ENCODE measurements at regions not wholly inside any gene's neighbourhood (a gene's known extent, or its start where the extent isn't known, plus 50 kb on each side); places are given as distances from the start of the nearest gene placed in this dataset.

- H3K4me1 Mint-ChIP-seq (ENCODE audit: low read depth, unreplicated experiment): no peaks in the 10 kb centered on the region
- H3K27me3 Mint-ChIP-seq (ENCODE audit: low read depth, unreplicated experiment): peaks cover 42% of the 10 kb centered on the region
- no peak for DNase-seq (ENCODE audit: low read depth)
- Histone ChIP-seq H2AFZ (ENCODE audit: low read depth, low read length) (no peak overlapping the region), H3K4me1 (ENCODE audit: insufficient read depth, low read length) (no peaks in the 10 kb centered on the region), H3K9ac (ENCODE audit: low read length) (no peak overlapping the region), H3K79me2 (ENCODE audit: insufficient read depth, low read length) (no peaks in the 10 kb centered on the region), H3K27me3 (ENCODE audit: insufficient read depth, low read length) (no peaks in the 10 kb centered on the region), H3K4me3 (ENCODE audit: insufficient read depth, low read depth, low read length) (no peak overlapping the region), H3K27ac (ENCODE audit: low read depth, low read length) (no peak overlapping the region), H4K20me1 (ENCODE audit: insufficient read depth, low read length) (no peaks in the 10 kb centered on the region), H3K4me2 (ENCODE audit: low read length) (no peak overlapping the region), H3K9me3 (ENCODE audit: insufficient read depth, low read depth, low read length) (peaks cover 6% of the 10 kb centered on the region), H3K36me3 (ENCODE audit: insufficient read depth, low read length) (no peaks in the 10 kb centered on the region)
- peaks cover 14% of the 10 kb centered on the region for H3K9me3 Mint-ChIP-seq (ENCODE audit: unreplicated experiment)
- TF ChIP-seq CTCF (IDR thresholded peaks at IDR 0.05; ENCODE audit: insufficient read depth, low read depth, low read length): no peak
- TF ChIP-seq EZH2 (IDR thresholded peaks at IDR 0.05; ENCODE audit: insufficient read depth, low read length): no peak
- no peak for FAIRE-seq
- no peak overlapping the region for H3K27ac Mint-ChIP-seq (ENCODE audit: unreplicated experiment)
- no peak overlapping the region for H3K4me3 Mint-ChIP-seq (ENCODE audit: unreplicated experiment)
- no peaks in the 10 kb centered on the region for H3K36me3 Mint-ChIP-seq (ENCODE audit: low read depth, unreplicated experiment)
These were observed 73.8 kb upstream of the RTL6 start for GRCh38 chr22:44571566-44572413.

- Mint-ChIP-seq H3K4me3 (ENCODE audit: unreplicated experiment) (no peak overlapping the region), H3K9me3 (ENCODE audit: unreplicated experiment) (peaks cover 18% of the 10 kb centered on the region), H3K36me3 (ENCODE audit: low read depth, unreplicated experiment) (no peaks in the 10 kb centered on the region), H3K27me3 (ENCODE audit: low read depth, unreplicated experiment) (peaks cover 34% of the 10 kb centered on the region), H3K4me1 (ENCODE audit: low read depth, unreplicated experiment) (no peaks in the 10 kb centered on the region), H3K27ac (ENCODE audit: unreplicated experiment) (no peak overlapping the region)
- H4K20me1 ChIP-seq (ENCODE audit: insufficient read depth, low read length): no peaks in the 10 kb centered on the region
- no peak overlapping the region for H3K9ac ChIP-seq (ENCODE audit: low read length)
- H3K4me2 ChIP-seq (ENCODE audit: low read length): no peak overlapping the region
- H3K4me3 ChIP-seq (ENCODE audit: insufficient read depth, low read depth, low read length): no peak overlapping the region
- H3K27ac ChIP-seq (ENCODE audit: low read depth, low read length): no peak overlapping the region
- H3K4me1 ChIP-seq (ENCODE audit: insufficient read depth, low read length): no peaks in the 10 kb centered on the region
- DNase-seq (ENCODE audit: low read depth) (no peak), FAIRE-seq (no peak)
- H3K36me3 ChIP-seq (ENCODE audit: insufficient read depth, low read length): no peaks in the 10 kb centered on the region
- no peaks in the 10 kb centered on the region for H3K27me3 ChIP-seq (ENCODE audit: insufficient read depth, low read length)
- peaks cover 6% of the 10 kb centered on the region for H3K9me3 ChIP-seq (ENCODE audit: insufficient read depth, low read depth, low read length)
- H3K79me2 ChIP-seq (ENCODE audit: insufficient read depth, low read length): no peaks in the 10 kb centered on the region
- TF ChIP-seq EZH2 (IDR thresholded peaks at IDR 0.05; ENCODE audit: insufficient read depth, low read length): no peak
- no peak for TF ChIP-seq CTCF (IDR thresholded peaks at IDR 0.05; ENCODE audit: insufficient read depth, low read depth, low read length)
- no peak overlapping the region for H2AFZ ChIP-seq (ENCODE audit: low read depth, low read length)
These were observed 72.7 kb upstream of the RTL6 start for GRCh38 chr22:44570476-44571445.

Data from astrocyte (in vitro differentiated cells and primary cell).